HG02938 (cell line): ENCODE measurements at regions not wholly inside any gene's neighbourhood (a gene's known extent, or its start where the extent isn't known, plus 50 kb on each side); places are given as distances from the start of the nearest gene placed in this dataset.

Experiments
- ATAC-seq: cut with Tn5 transposase; IDR thresholded peaks from one replicate; pipeline ENCODE4 v1.9.1; 2021; ENCODE audit warnings: mild to moderate bottlenecking, moderate library complexity; ENCODE audit not compliant: unreplicated experiment

DNA sequence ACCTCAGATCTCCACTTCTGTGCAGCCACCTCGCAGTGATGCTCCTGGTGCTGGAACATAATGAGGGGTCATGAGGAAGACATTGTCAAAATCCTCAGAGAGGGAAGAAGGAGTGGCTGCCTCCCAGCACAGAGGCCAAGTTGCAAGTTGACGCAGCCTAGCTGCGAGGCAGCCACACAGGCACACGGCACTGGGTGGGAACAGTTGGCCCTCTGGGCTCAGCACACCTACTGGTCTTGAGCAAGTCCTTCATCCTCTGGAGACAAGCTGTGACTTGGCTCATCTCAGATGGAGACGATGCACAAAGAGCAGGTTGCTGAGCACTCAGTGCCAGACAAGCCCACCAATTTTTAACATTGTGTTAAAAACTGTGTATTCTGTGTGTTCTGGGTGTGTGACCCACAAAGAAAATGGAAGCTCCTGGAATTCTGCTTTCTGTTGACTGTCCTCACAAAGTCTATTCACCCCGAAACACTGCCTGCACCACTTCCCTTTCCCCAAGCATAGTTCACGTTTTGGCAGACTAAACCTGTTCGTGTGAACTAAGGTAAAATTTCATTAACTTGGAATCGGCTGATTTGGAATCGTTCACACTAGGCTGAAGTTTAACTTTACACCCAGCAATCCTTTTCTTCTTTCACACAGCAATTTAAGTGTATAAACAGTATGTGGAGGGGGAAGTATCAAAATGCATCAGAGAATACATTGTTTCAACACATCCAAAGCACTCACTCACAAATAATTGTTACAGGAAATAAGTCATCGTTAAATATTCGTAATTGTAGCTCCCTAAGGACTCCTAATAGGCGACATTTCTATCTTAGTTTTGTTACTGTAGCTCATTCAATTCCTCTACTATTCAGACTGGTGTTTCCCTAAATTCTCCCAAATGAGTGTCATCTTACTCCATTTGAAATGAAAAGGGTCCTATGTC lies 266.6 kb upstream of the ID2 start:
- no peak for ATAC-seq

DNA sequence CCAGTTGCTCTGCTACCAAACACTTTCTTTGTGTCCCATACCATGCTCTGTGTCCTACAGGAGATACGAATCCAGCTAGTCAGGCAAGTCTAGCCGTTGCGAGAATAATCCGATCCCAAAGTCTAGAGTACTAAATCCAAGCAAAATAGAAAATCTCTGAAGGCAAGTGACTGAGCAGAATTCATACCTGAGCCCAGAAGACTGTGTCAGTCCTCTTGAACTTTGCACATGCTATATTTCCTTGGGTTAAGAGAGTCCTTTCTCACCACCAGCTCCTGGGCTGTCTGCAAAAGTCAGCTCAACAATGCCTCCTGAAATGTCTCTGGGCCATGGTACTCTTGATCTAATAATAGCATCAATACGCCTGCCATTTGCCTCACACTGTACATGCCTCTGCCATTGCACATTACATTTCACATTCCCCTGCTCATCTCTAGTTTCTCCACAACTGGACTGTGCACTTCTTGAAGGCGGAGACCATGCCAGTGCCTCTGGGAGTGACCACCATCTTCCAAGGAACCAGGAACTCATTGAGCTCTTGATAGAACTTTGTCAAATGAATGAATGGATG lies 265.8 kb upstream of the ID2 start:
- no peak for ATAC-seq

DNA sequence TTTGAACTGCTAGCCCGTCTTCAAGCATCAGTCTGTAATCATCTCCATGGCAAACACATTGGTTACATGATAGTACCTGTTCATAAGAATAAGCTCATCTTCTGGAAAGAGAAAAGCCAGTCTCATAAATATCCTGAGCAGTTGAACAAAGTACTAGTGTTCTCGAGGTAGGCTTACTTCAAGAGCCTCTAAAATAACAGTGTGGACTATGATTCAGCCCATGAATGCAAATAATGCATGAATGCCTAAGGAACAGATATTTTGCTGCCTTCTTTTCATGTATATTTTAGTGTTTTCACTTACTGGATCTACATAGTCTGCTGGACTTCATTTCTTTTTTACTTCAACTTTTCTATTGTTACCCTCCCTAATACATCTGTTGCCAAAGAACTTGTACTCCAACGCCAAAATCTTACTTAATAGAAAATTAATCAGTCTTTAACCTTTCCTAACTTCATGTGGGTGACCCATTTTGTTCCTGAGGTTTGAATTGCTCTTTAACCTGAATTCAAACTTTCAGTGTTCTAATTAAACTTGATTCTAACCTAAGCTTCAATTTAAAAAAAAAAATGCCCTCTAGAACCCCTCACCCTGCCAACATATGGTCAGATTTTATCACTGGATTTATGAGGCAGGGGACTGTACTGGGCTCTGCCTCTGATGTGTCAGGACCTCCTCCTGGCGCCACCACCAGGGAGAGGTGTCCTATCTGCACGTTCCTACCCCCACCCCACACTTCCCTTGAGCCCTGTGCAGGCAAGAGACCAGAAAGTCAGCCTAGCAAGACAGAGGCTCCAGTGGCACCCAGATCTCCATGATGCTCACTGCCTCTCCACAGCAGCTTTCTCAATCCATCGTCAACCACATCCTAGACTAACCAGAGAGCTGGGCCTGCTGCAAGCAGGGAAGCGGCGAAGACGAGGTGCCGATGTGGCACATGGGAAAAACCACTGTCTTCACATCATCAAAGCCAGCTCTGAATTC lies 264.7 kb upstream of the ID2 start:
- ATAC-seq: no peak

DNA sequence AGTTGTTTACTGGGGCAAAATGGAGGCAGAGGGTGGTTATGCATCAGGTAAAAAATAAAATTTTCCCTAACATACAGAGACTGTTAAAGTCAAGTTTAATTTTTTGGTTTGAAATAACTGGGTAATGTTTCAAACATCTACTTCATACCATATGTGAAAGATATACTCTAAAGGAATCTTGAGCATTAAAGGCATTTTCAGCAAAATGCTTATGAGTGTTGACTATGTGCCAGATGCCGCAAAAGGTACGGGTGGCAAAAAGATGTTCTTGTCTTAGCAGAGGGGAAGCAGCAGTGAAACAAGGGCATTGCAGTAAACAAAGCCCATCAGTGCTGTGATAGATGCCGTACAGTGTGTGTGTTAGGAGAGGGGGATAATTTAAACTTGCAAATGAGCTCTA lies 263.1 kb upstream of the ID2 start:
- no peak for ATAC-seq

DNA sequence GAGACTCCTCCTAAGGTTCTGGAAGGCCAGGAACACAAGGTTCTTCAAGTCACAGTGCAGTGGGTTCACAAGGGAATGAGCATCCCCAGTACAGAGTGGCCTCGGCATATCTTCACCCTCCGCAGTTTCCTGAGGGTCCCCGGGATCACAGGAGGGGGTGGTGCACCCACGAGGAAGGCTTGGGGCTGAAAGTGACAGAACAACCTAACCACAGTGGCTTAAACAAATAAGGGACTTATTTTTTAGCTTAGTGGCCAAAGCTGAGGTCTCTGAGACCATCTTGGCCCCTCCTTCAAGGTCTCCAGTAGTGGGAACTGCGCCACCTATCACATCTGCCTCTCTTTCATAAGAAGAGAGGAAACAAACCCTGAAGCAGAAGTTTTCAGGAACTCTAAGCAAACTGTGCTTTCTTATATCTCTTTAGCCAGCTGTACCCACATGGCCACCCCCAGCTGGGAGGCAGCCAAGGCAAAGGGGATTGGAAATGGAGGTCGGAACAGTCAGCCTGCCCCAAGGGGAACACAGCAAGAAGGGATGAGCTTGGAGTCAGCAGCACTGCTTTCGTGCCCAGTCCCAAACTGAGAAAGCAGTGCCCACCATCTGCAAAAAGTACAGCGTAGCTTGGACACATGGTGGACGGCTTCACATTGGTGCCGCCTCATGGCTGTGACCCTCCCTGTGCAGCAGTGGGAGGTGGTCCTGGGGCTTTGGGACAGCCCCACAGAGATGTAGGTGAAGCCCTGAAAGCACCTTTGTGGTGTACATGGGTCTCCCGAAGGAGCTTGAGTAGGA lies 260.0 kb upstream of the ID2 start:
- peak; percentile 86 for ATAC-seq

DNA sequence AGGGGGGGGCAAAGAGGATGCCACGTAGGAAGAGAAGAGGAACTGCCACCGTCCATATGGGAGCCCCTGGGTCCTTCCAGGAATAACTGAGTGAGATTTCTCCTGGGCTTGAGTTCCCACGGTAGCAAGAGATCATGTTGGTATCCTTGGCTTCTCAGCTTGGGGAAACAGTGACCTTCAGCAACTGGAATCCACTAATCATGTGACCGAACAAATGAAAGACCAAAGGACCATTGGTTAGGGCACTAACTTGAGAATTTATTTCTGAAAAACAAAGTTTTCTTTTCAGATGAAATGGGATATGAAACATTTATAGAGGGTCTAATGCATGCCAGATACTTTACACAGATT lies 259.4 kb upstream of the ID2 start:
- ATAC-seq: no peak

DNA sequence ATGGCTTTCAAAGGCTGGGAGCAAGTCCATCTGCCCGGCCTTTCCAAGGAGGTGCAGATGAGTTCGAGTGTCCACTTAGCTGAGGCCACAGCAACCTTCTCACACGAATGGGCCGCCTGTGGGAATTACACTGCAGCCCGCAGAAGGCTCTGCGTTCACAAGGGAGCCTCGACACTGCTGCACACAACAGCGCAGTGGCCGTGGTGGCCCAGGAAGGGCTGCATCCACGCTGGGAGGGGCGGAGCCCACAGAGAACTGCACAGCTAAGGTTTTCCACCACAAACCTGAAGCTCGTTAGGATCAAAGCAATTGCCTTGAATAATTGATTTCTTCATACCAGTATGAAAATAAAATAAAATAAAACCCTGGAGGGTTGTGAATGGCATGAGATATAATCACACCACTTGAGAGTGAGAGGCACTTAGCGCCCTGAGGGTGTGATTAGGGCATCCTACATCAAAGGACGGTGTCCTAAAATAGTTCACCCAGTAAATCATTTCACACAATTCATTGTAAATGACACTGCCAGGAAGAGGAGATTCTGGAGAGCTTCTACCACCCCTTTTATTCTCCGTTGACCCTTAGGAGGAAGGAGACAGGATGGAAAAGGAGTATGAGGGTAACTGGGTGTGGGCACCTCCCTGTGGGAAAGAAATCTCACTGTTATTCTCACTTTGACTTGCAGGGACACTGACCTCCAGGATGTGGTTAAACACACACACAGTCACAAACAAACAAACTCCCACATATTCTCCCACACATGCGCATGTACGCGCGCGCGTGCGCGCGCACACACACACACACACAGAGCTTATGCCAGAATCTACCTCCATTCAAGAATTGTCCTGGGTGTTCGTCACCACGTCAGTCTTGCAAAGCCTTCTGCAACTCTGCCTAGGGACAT lies 256.6 kb upstream of the ID2 start:
- no peak for ATAC-seq

DNA sequence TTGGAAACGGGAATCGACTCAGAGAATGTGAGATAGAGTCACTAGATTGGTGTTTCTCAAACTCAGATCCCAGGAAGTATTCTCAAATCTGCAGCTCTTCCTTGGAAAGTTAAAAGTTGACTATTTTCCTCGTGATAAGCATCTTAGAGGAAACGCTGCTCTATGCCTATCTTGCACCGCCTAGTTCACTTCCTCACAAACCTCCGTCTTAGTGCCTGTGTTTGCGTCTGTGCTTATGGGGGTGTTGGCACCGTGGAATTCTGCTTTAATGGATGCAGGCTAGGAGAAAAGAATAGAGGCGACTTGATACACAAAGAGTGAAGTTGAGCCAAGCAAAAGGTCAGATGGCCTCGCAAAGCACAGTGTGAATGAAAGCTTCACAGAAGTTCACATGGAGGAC lies 255.3 kb upstream of the ID2 start:
- no peak for ATAC-seq

DNA sequence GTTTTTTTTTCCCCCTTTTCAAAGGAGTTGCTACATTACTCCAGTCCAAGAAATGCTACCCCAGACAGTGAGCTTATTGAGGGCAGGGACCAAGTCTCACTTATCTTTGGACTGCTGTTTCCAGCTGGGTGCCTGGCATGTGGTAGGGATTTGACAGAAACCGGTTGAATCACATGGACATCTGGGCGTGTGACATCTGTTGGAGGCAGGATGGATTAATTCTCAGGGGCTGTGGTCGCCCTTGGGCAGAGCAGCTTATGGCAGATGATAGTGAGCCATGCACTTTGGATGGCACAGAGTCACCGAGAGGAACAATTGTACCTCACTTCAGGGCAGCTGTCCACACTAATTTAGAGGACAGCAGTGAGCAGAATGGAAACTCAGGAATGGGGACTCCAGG lies 254.6 kb upstream of the ID2 start:
- no peak for ATAC-seq

DNA sequence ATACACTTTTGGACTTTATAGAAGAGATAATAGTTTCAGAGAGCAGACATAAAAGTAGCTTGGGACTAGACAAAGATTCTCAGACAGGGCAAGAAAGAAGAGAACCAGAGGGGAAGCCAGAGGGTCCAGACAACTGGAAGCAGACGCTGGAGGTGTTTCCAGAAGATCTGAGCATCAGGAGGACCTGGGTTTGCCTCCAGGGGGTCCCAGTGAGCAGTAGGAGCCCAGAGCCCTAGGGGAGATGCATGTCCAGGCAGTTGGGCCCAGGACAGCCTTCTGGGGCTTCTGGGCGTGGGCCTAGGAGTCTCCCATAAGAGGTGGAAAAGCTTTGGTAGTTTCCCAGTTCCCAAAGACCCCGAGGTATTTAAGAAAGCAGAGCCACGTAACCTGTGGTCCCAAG lies 251.2 kb upstream of the ID2 start:
- no peak for ATAC-seq

DNA sequence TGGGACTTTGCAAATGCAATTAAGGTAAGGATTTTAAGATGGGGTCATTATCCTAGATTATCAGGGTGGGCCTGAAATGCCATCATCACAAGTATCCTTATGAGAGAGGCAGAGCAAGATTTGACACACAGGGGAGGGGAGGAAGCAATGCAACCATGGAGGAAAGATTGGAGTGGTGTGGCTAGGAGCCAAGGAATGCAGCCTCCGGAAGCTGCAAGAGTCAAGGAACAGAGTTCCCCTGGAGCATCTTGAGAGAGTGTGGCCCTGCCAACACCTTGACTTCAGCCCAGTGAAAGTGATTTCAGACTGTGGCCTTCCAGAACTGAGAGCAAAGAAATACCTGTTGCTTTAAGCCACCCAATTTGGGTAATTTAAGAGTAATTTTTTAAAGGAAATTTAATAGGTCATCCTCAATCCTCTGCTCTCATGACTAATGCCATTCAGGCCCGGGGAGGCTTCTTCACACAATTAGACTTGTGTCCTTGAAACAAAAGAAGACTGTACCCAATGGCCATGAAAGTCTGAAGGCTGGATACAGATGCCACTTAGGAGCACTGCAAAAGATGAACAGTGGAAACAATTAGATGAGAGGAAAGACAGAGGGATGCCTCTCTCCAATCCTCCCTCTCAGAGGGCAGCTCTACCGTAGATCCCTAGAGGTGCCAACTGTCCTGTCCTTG lies 250.3 kb upstream of the ID2 start:
- no peak for ATAC-seq

DNA sequence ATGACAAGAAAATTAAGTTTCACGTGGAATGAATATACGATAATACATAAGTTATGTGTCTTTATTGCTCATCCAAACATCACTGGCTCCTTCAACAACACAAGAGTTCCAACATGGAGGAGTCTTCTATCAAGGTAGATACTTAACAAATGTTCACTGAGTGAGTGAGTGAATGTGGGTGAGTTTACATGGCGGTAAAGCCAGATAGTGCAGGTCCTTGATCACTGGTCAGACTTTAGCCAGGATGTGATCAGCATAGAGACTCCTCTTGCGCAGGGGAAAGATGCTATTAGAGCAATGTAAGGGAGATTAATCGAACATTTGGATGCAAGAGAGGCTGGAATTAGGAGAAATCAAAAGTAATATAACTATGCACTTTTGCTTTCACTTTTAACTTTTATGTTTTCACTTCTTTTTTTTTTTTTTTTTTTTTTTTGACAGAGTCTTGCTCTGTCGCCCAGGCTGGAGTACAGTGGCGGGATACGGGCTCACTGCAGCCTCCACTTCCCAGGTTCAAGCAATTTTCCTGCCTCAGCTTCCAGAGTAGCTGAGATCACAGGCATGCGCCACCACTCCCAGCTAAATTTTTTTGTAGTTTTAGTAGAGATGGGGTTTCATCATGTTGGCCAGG lies 249.0 kb upstream of the ID2 start:
- ATAC-seq: no peak

DNA sequence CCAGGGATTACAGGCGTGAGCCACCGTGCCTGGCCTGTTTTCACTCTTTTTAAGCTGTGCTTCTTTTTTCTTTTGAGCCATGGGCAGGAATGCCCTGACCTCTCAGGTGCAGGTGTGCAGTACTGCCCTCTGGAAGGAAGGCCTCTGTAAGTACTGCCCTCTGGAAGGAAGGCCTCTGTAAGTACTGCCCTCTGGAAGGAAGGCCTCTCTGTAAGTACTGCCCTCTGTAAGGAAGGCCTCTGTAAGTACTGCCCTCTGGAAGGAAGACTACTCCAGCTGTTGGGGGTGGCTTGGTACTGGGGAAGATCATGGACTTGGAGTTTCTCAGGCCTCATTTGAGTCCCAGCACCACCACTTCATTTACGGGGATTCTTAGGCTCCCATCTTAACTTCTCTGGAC lies 248.5 kb upstream of the ID2 start:
- ATAC-seq: no peak

DNA sequence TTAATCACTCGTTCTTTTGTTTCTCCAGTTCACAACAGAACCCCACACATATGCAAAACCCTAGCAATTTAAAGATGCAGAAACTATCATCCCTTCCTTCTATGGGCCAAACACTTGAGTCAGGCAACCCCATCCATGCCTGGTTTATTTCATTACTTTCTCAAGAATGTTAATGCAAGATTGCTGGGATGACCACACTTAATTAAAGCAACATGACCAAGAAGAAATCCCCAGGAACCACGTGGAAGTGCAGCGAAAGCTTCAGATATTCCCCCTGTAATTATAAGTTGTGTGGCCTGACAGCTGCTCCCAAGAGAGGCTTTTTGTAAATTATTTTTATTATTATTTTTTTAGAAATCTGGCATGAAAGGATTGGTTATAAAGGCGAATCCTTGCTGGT lies 246.2 kb upstream of the ID2 start:
- ATAC-seq: no peak

DNA sequence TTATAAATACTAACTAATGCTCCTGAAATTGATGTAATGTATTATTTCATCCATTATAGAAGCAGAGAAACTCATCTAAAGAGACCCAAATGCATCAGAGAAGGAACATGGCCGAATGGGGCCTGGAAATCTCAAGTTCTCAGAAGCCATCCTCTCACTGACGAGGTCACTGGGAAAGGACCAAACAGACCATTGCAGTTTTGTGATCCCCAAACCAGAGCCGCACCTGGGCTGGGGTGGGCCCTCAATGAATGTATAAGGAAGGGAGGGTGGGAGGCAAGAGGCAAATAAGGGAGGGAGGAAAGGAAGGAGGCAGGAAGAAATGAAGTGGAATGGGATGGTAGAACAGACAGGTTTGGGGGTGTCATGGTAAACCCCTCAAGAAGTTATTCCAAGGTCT lies 245.3 kb upstream of the ID2 start:
- ATAC-seq: no peak

DNA sequence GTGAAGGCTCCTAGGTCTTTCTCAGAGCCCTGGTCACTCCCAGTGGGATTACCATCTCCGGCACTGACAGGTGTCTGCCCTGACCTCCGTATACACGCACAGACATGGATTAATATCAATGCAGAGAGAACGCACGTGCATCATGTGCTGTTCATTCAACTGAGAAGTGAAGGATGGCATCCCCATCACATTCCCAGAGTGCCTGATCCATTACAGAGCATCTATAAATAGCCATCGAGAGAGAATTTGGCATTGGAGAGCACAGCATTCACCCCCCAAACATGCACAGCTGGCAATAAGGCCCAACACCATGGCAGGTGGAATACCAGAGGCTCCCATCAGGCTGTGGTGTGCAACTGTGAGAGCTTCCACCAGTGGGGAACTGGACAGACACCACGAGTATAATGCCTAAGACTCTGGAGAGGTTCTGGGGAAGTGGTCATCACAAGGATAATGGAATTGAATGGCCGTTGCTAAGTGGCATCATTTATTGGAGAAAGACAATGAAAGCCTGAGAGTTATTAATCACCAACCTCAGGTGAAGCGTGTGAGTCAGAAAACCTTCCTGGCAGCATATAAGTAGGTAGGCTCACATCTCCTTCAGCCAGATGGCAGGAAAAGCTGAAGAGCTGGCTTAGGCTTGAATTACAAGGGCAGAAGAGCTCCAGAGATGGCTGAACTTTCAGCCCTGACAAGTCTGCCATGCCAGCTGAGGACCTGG lies 244.5 kb upstream of the ID2 start:
- ATAC-seq: no peak

DNA sequence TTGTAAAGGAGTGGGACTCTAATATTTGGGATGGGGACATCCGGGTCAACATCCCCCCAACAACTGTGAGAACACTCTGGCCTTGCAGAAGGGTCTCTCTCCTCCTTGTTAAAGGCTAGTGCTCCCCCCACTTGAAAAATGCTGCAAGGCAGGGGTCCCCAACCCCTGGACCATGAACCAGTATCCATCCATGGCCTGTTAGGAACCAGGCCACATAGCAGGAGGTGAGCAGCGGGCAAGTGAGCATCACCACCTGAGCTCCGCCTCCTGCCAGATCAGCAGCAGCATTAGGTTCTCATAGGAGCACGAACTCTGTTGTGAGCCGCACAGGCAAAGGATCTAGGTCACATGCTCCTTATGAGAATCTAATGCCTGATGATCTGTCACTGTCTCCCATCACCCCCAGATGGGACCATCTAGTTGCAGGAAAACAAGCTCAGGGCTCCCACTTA lies 243.9 kb upstream of the ID2 start:
- ATAC-seq: no peak

DNA sequence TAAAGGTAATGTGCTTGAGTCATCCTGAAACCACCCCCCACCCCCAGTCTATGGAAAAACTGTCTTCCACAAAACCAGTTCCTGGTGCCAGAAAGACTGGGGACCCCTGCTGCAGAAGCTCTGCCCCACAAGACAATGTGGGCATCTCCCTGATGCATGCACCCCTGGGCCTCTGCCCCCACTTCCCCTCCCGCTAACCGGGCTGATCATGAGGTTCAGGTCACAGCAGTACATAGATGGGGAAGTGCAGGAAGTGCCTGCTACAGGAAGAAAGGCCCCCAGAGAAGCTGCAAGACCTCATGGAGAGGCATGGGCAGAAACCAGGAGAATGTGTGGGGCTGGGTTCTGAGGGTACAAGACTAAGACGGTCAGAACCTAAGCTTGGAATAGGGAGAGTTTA lies 243.4 kb upstream of the ID2 start:
- ATAC-seq: no peak
